IPS-18a (cell line): ENCODE measurements at regions not wholly inside any gene's neighbourhood (a gene's known extent, or its start where the extent isn't known, plus 50 kb on each side); places are given as distances from the start of the nearest gene placed in this dataset.

Experiments used
- H3K27ac ChIP-seq: one replicate; pipeline ENCODE4 v1.5.1; 2013; ENCODE audit warnings: low read length
- H3K27me3 ChIP-seq: one replicate; pipeline ENCODE4 v1.6.1; 2013; ENCODE audit warnings: mild to moderate bottlenecking, low read length; ENCODE audit not compliant: control insufficient read depth, insufficient read depth
- H3K36me3 ChIP-seq: one replicate; pipeline ENCODE4 v1.6.1; 2013; ENCODE audit warnings: low read depth, low read length; ENCODE audit not compliant: control insufficient read depth
- H3K4me1 ChIP-seq: one replicate; pipeline ENCODE4 v1.6.1; 2013; ENCODE audit warnings: low read depth, low read length; ENCODE audit not compliant: control insufficient read depth
- H3K4me3 ChIP-seq: one replicate; pipeline ENCODE4 v1.5.1; 2013; ENCODE audit warnings: low read length
- H3K9ac ChIP-seq: one replicate; pipeline ENCODE4 v1.6.1; 2013; ENCODE audit warnings: mild to moderate bottlenecking, low read length, moderate library complexity
- H3K9me3 ChIP-seq: one replicate; pipeline ENCODE4 v1.6.1; 2013; ENCODE audit warnings: low read depth, low read length; ENCODE audit not compliant: control insufficient read depth

DNA sequence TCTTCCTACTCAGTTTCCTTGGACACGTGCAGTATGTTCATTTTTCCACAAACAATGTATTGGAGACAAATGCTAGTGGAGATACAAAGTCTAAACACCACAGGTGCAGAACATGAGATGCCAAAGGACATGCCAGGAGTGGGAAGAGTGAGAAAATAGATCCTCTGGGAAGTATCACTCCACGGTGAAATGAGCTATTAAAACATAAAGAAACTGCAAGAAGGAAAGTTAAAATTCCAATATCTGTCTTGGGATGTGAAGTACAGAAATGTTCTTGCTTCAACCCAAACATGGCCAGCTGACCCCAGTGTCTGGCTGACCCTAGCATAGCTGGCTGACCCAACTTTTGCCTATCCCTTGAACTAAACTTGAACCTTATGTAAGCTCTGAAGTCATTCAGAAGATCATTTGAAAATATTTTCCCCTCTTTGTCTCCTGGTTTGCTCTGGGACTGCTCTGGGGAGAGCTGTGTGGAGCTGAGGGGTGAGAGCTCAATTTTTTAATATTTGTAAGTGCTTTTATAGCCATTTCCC, 59.5 kb downstream of the FZD1 start:
- Histone ChIP-seq H3K4me1 (peaks cover 6% of the 10 kb centered on the region), H3K9ac (no peak overlapping the region), H3K27ac (no peak overlapping the region), H3K4me3 (no peak overlapping the region), H3K36me3 (no peaks in the 10 kb centered on the region), H3K27me3 (no peaks in the 10 kb centered on the region), H3K9me3 (no peaks in the 10 kb centered on the region)

DNA sequence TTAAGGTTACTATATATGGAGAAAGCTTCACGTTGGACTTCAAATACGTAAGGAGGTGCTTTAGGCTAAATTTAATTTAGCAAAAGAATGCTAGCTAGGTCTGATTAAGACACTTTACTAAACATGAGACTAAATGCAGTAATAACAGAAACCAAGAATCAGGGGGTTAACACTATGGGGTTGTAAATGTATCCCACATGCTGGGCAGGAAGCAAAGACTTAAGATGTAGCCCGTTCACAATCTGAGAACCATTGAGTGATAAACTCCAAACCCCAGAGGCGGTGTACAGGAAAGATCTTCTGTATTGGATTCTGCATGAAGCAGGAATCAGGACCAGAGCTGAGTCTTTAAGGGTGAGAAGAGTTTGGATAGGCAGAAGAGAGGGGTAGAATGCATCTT, 60.4 kb downstream of the FZD1 start:
- Histone ChIP-seq H3K4me3 (no peak overlapping the region), H3K27me3 (no peaks in the 10 kb centered on the region), H3K27ac (no peak overlapping the region), H3K4me1 (peaks cover 6% of the 10 kb centered on the region), H3K36me3 (no peaks in the 10 kb centered on the region), H3K9ac (no peak overlapping the region), H3K9me3 (no peaks in the 10 kb centered on the region)

DNA sequence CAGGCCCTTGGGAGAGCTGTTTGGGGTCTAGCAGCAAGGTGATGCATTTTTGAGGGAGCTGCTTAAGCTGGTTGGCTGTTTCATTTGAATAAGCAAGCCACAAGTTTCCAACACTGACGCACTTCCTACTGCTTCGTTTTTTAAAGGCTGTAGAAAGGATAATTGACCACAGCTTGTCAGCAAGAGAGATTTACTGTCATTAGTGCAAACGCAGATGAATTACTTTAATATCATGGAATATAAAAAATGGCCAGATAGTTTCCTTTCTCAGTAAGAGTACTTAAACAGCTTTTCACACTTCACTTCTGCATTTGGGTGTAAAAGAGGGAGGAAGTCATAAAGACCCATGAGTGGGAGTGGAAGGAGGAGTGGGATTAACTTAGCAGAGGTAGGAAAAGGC, 61.5 kb downstream of the FZD1 start:
- H3K27me3 ChIP-seq, result no peaks in the 10 kb centered on the region
- peaks cover 6% of the 10 kb centered on the region for H3K4me1 ChIP-seq
- H3K36me3 ChIP-seq, result no peaks in the 10 kb centered on the region
- no peak overlapping the region for H3K9ac ChIP-seq
- no peak overlapping the region for H3K4me3 ChIP-seq
- H3K27ac ChIP-seq, result no peak overlapping the region
- H3K9me3 ChIP-seq, result no peaks in the 10 kb centered on the region

DNA sequence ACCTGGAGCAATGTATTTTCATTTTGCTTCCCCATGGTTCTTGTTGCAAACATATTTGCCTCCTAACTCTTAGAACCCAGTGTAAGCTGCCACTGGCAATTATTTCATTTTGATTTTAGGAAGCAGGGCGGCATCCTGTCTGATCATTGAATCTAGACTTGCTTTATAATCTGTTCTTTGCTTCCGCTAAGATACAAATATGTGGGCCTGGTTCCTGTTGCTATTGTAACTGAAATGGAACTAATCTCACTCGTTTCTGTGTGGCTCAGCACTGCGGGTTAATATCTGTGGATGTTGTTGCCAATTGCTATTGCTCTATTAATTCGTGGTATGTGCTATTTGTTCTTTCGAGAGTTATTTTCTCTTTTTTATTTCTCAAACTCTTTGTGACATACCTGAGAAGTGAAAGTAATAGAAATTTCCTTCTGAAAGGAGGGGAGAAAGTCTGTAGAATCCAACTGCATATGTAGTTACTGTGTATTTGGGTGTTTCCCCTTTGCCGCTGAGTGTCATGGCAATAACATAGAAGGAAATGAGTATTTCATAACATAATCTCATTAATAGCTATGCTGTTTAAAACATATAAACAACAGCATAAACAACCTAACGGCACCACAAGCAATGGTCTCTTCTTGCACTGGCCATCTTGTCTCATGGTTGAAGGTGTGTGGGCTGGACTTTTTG, 62.4 kb downstream of the FZD1 start:
- no peaks in the 10 kb centered on the region for H3K27me3 ChIP-seq
- no peaks in the 10 kb centered on the region for H3K36me3 ChIP-seq
- H3K9ac ChIP-seq, result no peak overlapping the region
- H3K27ac ChIP-seq, result no peak overlapping the region
- H3K4me1 ChIP-seq, result peaks cover 8% of the 10 kb centered on the region
- no peak overlapping the region for H3K4me3 ChIP-seq
- no peaks in the 10 kb centered on the region for H3K9me3 ChIP-seq

DNA sequence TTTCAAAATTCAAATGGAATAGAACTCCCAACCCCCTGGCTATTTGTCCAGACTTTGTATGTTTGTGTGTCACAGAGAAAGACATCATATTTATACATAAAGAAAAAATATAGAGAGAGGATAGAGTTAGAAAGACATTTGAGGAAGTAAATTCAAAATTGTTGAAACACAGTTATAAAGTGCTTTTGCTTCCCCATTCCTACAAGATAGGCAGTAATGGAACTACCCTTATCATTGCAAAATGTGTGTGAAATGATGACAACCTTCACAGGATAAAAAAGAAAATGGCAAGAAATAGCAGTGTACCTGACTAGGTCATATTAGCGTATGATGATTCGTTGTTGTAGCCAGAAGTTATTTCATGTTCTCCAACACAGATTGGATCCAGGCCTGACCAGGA, 63.1 kb downstream of the FZD1 start:
- H3K36me3 ChIP-seq, result no peaks in the 10 kb centered on the region
- H3K27me3 ChIP-seq, result no peaks in the 10 kb centered on the region
- H3K27ac ChIP-seq, result no peak overlapping the region
- no peak overlapping the region for H3K9ac ChIP-seq
- H3K4me1 ChIP-seq, result peaks cover 8% of the 10 kb centered on the region
- no peaks in the 10 kb centered on the region for H3K9me3 ChIP-seq
- no peak overlapping the region for H3K4me3 ChIP-seq

DNA sequence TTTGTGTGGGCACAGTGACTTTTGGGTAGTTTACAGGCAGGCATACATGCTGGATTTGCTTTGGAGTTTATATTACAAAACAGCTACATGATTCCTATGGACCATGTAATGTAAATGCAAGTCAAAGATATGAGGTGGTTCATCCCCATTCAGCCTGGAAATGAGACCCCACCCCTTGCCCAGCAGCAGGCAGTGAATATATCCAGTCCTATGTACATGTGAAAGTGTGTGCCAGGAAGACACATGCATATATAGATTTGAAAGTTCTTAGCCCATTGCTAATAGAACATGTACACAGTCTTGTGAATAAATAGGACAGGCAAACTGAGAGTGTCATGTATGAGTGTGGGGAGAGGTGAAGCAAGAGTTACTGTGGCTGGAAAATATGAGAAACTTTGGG, 65.3 kb downstream of the FZD1 start:
- peaks cover 8% of the 10 kb centered on the region for H3K4me1 ChIP-seq
- H3K9me3 ChIP-seq, result no peaks in the 10 kb centered on the region
- no peaks in the 10 kb centered on the region for H3K27me3 ChIP-seq
- H3K9ac ChIP-seq, result no peak overlapping the region
- no peak overlapping the region for H3K27ac ChIP-seq
- no peak overlapping the region for H3K4me3 ChIP-seq
- H3K36me3 ChIP-seq, result no peaks in the 10 kb centered on the region

DNA sequence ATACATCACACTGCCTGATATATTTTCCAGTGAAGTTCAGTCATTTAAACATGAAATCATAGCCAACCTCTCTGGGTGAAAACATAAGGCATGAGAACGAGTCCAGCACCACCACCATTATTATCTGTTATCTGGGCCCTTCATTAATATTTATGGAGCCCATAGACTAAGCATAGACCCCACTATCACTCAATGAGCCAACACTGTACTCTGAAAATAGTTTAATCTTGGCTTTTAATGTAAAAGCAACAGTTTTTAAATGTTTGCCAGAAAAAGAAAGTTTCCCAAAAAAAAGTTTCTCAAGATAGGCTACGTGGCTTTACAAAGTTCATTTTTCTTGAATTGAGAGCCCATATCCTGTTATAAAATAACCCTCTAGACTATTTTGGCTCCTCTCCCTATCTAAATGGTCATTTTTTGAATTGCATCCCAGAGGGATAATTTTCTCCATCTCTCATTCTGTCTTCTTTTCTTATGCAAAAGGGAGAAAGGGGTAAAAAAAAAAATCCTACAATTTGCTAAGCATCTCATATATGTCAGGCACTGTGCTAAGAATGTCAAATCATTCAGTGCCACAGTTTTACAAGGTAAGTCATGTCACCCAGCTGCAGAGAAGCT, 66.1 kb downstream of the FZD1 start:
- Histone ChIP-seq H3K9me3 (no peaks in the 10 kb centered on the region), H3K4me1 (peaks cover 8% of the 10 kb centered on the region), H3K9ac (no peak overlapping the region), H3K27ac (no peak overlapping the region), H3K4me3 (no peak overlapping the region), H3K36me3 (no peaks in the 10 kb centered on the region), H3K27me3 (no peaks in the 10 kb centered on the region)

DNA sequence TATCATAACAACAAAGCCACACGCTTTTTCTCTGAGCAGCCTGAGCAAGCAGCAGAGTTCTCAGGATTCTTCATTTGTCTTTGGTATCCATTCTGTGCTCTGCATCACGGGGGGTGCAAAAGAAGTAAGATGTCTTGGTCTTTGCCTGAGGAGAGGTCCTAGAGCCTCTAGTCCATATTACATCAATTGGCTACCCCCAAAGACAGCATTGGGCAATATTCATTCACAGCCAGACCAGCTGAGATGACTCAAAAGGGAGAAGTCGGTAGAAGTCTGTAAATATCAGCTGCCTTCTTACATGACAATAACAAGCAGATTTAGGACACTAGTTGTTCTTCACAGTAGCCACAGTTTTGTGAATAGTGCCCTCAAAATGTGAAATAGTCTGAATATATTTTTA, 66.6 kb downstream of the FZD1 start:
- H3K4me1 ChIP-seq, result peaks cover 3% of the 10 kb centered on the region
- H3K9ac ChIP-seq, result no peak overlapping the region
- H3K27ac ChIP-seq, result no peak overlapping the region
- H3K9me3 ChIP-seq, result no peaks in the 10 kb centered on the region
- H3K36me3 ChIP-seq, result no peaks in the 10 kb centered on the region
- no peaks in the 10 kb centered on the region for H3K27me3 ChIP-seq
- H3K4me3 ChIP-seq, result no peak overlapping the region

DNA sequence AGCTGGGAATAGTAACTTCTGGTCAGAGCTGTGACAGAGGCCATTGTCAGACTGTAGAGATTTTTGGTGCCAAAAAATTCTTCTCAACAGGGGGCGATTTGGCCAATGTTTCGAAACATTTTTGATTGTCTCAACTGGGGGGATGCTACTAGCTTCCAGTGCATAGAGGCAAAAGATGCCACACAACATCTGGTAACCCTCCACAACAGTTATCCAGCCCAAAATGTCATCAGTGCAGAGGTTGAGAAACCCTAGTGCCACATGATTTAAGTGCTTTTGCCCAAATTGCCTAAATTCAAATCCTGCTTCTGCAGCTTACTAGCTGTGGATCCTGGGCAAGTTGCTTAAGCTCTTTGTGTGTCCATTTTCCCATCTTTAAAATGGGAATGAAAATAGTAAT, 71.9 kb downstream of the FZD1 start:
- H3K9me3 ChIP-seq, result no peaks in the 10 kb centered on the region
- H3K9ac ChIP-seq, result no peak overlapping the region
- no peaks in the 10 kb centered on the region for H3K27me3 ChIP-seq
- no peaks in the 10 kb centered on the region for H3K36me3 ChIP-seq
- no peak overlapping the region for H3K4me3 ChIP-seq
- H3K4me1 ChIP-seq, result no peaks in the 10 kb centered on the region
- H3K27ac ChIP-seq, result no peak overlapping the region

DNA sequence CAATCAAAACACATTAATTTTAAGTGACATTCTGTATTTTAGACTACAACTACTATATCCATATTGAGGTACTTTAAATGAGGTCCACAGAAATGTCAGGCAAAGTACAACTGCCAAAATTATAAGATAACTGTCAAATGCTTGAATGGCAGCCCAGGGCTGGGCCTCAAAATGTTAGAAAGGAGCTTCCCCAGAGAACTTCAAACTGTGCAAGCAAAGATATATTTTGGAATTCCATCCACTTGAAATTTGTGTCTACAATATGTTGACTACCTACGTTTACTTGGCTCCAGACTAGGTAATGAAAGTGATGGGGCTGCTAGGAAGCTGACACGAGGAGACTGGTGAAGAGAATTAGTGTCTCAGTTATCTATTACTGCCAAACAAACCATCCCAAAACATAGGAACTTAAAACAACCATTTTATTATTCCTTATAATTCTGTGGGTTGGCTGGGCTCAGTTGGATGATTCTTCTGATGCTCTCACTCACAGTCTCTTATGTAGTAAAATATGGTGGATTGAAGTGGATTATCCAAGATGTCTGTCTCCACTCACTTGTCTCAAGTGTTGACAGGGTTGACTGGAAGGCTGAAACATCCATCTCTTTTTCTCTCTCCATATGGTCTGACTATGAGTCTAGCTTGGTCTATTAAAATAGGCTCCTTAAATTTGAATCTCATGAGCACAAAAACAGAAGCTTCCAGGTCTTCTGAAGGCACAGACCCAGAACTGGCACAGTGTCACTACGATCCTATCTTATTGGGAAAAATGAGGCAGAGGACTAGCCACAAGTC, 74.2 kb downstream of the FZD1 start:
- Histone ChIP-seq H3K9me3 (no peaks in the 10 kb centered on the region), H3K27ac (no peak overlapping the region), H3K27me3 (no peaks in the 10 kb centered on the region), H3K4me1 (no peaks in the 10 kb centered on the region), H3K4me3 (no peak overlapping the region), H3K9ac (no peak overlapping the region), H3K36me3 (no peaks in the 10 kb centered on the region)

DNA sequence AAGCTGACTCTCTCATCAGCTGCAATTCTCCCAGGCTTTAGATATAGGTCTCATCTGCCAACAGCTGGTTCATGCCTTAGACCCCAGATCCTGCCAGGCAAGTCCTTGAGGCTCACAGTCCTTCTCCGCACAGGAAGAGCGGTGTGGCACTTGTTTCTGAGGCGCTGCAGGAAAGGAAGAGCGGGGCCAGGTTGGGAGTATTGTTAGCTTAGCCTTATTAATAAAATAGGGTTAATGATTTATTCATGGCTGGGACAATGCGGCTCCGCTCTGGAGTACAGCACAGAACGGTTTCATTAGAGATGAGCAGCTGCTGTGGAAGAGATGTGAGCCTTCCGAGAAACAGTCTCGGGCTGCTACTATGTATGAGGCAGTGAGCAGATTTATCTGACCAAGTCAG, 78.1 kb downstream of the FZD1 start:
- no peaks in the 10 kb centered on the region for H3K27me3 ChIP-seq
- no peak overlapping the region for H3K9ac ChIP-seq
- no peaks in the 10 kb centered on the region for H3K9me3 ChIP-seq
- H3K36me3 ChIP-seq, result no peaks in the 10 kb centered on the region
- H3K4me3 ChIP-seq, result no peak overlapping the region
- H3K4me1 ChIP-seq, result no peaks in the 10 kb centered on the region
- H3K27ac ChIP-seq, result no peak overlapping the region
